GM12875 (cell line): ENCODE measurements at regions not wholly inside any gene's neighbourhood (a gene's known extent, or its start where the extent isn't known, plus 50 kb on each side); places are given as distances from the start of the nearest gene placed in this dataset.

Experiments used
- H3K4me3 ChIP-seq: one replicate; pipeline ENCODE4 v1.5.1; 2011; ENCODE audit warnings: low read depth, low read length, control low read depth
- CTCF ChIP-seq: IDR thresholded peaks from 2 replicates; pipeline ENCODE4 v1.5.1; 2011; ENCODE audit warnings: low read depth, mild to moderate bottlenecking, control low read depth, inconsistent platforms, low read length, moderate library complexity, borderline replicate concordance; ENCODE audit not compliant: insufficient read depth

DNA sequence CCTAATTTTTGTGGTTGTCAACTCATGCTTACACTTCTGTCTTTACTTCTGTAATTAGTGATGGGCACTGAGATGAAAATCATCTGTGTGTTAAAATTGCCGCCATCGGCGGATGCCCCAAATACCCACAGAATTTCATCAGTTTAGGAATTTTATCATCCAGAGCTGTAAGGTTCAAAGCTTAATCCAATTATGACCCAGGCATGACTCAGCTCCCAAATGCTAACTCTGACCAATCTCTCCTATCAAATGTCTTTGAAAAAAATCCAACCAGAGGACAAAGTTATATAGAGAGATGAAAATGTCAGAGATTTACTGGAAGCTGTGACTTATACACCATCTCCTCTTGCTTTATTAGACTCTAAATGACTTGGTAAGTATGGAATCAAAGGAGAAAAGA lies 1048.7 kb upstream of the PRKX start:
- TF ChIP-seq CTCF = no peak
- H3K4me3 ChIP-seq = no peak overlapping the region

GRCh38 chrX:4754878-4755604 lies 1041.6 kb upstream of the PRKX start:
- no peak overlapping the region for H3K4me3 ChIP-seq
- TF ChIP-seq CTCF = no peak

DNA sequence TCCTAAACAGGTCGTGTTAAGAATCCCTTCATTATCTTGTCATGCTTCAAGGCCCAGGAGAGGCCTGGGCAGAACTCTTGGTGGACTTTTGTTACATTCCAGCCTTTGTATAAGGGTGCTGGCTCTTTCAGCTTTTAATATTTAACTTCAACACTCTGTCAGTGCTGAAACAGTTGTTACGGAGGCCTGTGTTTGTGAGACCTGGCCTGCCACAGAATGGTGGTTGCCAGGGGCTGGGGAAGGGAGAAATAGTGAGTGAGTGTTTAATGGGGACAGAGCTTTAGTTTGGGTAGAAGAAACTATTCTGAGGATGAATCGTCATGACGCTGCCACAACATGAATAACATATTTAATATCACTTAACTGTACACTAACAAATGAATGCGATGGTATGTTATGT lies 1027.6 kb upstream of the PRKX start:
- no peak for TF ChIP-seq CTCF
- no peak overlapping the region for H3K4me3 ChIP-seq

DNA sequence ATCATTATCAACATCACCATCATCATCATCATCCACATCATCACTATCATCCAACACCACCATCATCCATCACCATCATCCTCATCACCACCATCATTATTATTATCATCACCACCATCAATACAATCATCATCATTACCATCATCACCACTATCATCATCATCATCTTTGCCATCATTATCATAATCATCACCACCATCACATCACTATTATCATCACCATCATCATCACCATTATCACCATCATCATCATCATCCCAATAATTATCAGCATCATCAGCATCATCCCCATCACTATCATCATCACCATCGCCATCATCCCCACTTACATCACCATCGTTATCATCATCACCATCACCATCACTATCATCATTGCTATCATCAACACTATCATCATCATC lies 1021.9 kb upstream of the PRKX start:
- no peak for TF ChIP-seq CTCF
- H3K4me3 ChIP-seq = no peak overlapping the region

DNA sequence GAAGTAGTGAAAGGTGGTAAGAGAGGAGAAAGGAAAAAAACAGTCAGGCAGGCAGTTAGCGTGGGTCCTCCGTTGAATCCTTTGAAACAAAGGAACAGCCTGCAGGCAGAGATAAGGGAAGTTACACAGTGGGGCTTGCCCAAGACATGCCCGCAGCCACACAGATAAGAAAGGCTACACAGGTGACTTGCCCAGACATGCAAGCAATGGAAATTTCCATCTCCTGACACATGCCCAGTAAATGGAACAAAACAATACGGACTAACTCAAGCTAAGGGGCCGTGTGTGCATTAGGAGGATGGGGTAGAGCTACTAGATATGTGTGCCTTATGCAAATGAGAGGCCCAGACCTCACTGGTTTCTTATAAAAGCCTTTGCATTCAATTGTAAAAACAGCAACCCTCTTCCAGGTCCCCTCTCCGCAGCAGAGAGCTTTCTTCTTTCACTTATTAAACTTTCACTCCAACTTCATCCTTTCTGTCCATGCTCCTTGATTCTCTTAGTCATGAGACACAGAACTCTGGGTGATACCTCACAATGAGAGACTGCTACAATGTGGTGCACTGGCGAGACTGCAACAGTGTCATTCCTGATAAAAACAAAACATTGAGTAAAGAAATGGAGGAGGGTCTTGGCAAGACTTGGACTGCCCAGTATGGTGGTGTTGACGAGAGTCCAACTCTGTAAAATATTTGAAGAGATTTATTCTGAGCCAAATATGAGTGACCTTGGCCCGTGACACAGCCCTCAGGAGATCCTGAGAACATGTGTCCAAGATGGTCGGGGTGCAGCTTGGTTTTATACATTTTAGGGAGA lies 997.4 kb upstream of the PRKX start:
- H3K4me3 ChIP-seq = no peak overlapping the region
- TF ChIP-seq CTCF = no peak

DNA sequence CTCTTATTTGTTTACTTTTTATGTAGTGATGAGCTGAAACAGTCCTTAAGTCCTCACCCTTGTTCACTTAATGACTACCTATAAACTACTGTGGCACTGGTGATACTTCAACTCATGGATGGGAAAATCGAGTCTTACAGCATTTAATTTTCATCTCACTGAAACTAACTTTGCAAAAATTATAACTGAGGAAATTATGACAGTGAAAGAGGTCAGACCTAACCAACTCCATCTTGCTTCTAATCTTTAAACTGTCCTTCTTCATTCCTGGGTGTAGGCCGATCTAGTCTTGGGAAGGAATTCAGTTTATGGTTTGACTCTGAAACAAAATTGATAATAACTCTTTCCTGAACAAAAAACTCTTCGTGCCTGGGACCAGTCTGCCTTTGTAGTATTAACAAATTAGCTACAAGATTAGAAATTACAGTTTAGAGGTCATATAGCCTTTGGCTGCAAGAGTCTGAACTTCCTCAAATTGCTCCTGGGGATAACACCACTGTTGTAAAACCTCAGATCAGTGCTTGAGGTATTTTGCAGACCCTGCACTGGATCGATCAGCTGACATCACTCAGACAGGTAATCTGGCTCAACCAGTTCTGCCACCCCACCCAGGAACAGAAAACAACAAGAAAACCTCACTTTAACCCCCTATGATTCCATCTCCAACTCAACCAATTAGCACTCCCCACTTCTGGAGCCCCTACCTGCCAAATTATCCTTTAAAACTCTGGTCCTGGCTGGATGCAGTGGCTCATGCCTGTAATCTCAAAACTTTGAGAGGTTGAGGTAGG lies 995.7 kb upstream of the PRKX start:
- H3K4me3 ChIP-seq = no peak overlapping the region
- TF ChIP-seq CTCF = no peak
